Hepatic stellate cell (primary cell): ENCODE measurements at regions not wholly inside any gene's neighbourhood (a gene's known extent, or its start where the extent isn't known, plus 50 kb on each side); places are given as distances from the start of the nearest gene placed in this dataset.

Experiments
- DNase-seq: peaks from one replicate; pipeline ENCODE4 v3.0.0; 2011; ENCODE audit warnings: low spot score

DNA sequence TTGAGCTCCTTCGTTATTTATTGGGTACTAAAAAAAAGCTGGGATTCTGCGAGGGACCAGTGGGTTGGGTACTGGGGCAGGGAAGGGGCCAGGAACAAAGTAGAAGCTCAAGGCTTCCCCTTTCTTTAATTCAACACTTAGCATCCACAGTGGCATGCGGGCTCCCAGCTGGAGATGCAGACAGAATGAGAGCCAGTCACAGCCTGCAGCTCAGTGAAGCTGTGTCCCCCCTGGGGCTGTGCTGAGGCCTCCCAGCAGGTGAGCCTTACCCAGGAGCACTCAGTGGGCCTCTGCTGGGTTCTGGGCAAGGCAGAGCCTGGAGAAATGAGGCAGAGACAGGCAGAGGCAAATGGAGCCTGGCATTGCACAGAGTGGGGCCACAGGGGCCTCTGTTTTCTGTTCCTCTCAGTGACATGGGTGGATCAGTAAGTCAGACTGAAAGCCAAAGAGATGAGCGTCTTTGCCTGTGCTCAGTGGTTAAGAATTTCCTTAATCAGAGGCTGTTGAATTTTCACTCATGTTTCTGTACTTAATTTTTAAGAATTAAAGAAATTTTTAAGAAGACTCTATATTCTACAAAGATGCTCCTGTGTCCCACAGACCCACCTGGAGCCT is 181.4 kb upstream of the RBPJ start:
- no peak for DNase-seq

DNA sequence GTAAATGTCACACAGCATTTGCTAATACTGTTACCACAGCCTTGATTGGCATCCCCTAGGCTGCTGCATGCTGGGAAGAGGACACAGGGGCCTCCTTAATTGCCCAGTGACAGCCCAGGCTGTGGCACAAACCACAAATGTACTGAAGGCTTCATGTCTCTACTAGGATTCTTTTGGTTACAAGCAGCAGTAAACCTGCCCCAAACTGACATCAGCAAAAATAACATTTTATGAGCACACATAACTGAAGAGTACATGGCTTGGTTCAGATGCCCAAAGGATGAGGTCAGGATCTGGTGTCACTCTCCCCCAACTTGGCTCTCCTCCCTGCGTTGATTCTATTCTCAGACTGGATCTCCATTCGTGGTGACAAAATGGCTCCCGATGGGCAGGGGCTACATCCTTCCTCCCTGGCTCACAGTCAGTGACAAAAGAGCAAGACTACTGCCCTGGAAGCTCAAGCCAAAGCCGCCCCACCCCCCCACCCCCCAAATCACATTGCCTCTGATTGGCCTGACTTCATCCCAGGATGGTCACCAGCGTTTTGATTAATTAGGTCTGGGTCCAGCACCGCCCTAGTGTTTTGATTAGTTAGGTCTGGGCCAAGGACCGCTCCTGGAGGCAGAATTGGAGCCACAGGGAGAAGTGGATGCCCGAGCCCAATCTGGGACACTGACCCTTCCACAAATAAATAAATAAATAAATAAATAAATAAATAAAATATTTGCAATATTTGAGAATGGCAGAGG is 180.5 kb upstream of the RBPJ start:
- peak; percentile 60 for DNase-seq

DNA sequence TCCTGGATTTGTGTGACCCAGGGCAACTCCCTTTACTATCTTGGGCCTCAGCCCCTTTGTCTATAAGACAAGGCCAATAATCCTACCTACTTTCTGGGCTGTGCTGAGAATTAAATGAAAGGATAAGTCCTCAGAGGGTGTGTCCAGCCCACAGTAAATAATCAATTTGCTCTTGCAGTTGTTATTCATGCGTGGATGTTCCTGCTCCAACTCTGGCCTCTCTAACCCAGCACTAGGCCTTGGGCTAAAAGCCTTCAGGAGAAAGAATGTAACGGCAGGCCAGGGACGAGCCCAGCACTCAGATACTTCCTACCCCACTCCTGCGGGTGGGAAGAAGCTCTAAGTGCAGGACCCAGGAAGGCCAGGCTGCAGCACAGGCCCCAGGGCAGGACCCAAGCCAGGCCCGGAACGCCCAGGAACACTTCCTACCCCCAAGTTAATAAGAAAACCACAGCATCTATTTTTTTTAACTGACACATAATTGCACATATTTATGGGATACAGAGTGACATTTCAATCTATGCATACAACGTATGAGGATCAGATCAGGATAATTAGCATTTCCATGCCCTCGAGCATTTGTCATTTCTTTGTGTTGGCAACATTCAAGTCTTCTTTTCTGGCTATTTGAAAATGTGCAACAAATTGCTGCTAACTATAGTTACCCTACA is 179.6 kb upstream of the RBPJ start:
- DNase-seq, result no peak

DNA sequence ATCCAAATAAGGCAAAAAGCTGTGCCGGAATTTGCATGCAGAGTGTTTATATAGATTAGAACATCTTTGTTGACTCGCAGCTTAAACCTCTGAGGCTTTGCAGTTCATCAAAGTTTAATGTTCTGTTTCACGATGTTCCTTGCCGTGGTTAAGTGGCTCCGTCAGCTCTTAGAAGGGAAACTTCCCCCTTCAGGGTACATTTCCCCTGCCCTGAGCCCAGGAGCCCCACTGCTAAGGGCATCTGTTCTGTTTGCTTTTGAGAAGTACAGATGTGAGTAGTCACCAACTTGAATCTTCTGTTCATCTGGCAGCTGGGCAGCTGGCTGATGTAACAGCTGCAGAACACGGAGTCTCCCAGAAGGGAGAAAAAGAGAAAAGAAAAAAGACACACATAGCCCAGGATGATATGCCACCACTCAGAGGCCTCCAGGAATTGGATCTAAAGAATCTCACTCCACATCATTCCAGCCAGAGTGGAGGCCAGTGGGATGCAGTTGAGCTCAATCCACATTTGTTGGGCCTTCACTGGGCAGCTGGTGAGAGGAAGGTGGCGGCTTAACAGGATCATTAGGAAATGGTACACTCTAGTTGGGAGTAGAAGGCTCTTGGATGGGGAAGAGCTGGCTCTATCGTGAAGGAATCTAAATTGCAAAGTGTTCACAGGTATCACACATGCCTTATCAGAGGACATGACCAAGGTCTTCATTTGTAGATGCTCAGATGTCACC is 178.7 kb upstream of the RBPJ start:
- DNase-seq, result no peak

DNA sequence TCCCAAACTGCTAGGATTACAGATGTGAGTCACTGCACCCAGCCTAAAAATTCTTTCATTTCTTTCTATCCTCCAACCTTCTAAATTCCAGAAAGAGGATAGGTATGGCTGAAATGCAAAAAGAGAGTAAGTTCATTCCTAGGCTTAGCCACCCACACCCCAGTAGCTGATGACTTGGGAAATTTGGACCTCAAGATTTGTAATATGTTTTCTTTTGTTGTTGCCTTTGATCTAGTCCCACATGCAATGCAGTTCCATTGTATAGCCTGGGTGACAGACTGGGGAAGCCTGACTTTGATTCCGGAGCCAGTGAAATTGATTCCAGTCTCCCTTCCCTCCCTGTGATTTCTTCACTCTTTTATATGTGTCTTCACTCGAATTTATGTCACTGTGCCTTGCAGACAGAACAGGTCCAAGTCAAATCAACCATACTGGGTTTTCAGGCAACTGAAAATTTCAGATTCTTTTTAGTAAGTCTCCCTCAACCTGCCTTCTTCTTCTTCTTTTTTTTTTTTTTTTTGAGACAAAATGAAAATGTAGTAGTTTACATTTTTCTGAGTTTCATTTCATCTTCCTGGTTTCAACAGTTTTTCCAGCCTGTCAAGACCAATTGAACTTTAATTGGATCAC is 176.2 kb upstream of the RBPJ start:
- no peak for DNase-seq

DNA sequence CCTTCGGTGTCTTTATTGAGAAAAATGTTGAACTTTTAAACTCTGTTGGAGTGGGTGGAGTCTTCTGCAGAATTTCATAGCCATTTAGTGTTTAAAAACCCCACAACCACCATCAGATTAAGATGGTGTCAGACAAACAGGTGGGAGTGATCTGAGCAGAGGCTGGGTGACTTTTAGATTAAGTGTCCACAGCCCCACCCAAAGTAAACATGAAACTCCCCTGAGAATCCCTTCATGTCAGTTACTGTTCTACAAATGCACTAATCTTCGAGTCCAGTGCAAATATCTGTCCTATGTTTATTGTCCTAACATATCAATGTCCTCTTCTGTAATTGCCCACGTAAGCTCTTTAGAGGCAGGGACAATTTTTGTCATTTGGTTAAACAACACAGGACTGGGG is 175.6 kb upstream of the RBPJ start:
- DNase-seq, result no peak

DNA sequence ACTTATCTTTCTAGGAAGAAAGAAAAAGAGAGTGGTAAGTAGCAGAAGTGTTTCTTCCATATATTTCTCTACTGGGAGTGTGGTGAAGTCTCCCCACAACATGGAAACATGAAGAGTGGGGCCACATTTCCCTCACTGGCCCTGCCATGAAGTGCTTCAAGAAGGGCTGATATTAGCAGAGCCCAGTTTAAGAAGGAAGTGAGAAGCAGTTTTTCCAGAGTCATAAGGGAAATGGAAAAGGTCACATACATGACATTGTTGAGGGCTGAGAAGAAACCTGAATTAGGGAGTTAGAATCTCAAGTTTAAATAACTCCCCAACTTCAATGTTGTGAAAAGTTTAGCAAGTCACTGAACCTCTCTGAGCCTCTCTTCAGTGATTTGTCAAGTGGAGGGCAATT is 171.9 kb upstream of the RBPJ start:
- no peak for DNase-seq

DNA sequence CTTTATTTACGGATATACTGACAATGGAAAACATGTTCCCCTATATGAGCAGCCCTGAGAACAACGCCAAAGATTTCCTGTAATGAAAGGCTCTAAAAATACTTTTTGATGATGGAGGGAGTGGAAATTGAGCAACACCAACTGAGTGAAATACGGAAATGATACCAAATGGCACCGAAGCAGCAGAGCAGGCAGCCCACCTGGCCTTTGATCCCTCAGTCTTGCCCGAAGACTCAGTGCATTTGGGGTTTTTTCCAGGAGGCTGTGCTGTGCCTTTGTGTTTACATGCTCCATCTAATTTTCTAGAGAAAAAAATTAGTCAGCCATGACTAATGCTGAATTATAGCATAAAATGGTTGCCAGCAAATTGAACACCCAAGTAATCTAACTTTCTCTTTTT is 169.9 kb upstream of the RBPJ start:
- DNase-seq, result no peak

DNA sequence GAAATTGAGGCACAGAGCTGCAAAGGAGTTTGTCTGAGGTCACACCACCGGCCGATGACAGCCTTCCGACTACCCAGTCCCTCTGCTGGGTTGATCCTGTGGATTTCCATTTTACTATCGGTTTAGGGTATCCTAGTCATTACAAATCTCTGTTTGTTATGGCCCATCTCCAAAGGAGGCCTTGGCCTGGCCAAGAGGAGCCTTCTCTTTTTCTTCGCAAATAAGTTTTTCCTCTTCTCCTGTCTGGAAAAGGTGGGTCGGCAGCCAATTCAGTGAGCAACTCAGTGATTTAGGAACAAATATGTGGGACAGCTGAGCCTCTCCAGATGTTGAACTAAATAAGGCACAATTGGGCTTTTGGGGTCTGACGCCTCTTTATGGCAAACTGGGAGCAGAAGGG is 169.2 kb upstream of the RBPJ start:
- DNase-seq, result no peak

DNA sequence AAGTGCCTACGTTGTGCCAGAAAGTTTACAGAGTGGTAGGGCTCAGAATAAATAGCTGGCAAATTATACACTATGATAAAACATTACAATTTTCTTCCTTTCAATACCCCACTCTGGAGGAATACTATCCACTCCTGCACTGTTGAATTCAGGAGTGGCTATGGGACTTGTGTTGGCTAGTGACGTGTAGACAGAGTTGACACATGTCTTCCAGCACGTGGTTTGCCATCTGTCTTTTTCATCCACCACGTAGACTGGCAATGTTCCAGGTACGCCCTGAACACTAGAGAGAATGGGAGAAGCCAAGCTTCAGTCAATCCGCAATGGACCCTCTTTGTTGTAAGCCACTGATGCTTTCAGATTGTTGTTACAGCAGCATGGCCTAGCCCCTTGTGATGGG is 168.8 kb upstream of the RBPJ start:
- no peak for DNase-seq

DNA sequence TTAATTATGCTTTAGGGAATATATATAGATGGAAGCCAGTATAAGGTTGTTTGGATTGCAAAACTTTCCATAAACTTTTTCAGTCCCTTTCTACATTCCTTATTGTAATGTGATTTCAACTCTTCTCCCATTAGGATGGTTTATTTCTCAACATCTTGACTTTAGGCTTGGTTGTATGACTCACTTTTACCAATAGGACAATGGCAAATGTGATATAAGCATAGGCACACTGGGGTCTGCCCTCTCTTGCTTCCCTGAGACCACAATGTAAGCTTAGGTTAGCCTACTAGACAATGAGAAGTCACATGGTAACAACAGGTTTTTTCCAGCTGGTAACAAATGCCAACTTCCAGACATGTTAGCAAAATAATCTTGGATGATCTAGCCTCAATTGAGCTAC is 163.3 kb upstream of the RBPJ start:
- DNase-seq, result no peak

DNA sequence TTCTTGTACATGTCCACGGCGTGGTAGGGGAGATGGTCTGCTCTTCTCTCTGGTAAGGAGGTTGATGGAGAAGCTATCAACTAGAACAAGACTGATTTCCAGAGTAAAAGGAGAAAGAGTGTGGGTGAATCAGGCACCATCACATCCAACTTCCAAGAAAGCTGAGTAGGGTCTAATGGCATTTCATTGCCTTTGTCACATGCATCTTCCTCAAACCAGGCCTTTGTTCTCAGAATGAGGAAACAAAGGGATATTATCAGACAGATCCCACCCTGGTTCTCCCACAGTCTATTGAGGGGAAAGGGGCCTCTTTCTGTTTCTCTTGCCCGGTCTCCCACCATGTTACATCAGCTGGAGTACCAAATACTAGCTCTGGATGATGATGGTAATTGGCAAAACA is 160.2 kb upstream of the RBPJ start:
- DNase-seq, result no peak

DNA sequence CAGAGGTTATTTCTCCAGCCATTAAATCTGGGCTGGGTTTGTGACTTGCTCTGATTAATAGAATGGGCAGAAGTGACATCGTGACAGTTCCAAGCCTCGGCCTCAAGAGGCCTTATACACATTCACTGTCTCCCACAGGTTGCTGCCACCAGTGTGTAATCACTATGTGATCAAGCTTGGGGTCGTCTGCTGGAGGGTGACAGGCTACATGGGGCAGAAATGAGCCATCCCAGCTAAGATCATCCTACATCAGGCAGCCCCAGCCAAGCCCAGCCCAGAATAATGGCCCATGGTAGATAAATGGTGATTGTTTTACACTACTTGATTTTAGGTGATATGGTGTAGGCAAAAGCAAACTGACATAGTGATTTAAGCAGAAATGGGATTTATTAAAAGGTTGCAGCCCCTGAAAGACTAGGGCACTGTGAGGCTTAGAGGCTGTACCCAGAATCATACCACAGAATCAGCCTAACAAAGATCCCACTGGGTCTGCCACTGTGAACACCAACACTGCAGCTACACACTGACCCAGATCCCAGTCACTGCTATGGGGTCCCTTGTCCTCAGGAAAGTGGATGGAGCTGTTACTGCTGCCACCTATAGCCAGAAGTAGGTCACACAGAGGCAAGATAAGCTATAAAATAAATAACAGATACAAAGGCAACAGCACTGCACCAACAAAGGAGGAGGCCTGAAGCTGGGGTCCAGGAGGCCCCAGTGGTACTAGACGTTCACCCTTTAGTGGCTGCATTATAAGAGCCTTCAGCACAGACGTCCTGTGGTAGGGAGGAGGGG is 159.6 kb upstream of the RBPJ start:
- DNase-seq, result no peak

DNA sequence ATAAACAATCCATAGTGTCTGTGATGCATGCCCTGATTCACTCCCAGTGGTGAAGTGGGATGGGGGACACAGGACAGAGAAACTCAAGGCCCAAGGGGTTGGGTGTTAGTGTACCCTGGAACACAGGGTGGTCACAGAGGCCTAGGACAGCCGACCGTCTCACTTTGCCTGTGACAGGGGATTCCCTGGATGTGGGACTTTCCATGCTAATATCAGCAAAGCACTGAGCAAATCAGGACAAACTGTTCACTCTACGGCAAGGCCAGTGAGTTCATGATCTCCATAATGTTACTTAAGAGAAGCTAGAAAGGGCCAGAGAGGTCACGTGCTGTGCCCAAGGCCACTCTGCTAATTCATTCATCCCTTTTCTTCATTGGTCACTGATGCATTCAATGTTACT is 158.7 kb upstream of the RBPJ start:
- DNase-seq, result no peak

DNA sequence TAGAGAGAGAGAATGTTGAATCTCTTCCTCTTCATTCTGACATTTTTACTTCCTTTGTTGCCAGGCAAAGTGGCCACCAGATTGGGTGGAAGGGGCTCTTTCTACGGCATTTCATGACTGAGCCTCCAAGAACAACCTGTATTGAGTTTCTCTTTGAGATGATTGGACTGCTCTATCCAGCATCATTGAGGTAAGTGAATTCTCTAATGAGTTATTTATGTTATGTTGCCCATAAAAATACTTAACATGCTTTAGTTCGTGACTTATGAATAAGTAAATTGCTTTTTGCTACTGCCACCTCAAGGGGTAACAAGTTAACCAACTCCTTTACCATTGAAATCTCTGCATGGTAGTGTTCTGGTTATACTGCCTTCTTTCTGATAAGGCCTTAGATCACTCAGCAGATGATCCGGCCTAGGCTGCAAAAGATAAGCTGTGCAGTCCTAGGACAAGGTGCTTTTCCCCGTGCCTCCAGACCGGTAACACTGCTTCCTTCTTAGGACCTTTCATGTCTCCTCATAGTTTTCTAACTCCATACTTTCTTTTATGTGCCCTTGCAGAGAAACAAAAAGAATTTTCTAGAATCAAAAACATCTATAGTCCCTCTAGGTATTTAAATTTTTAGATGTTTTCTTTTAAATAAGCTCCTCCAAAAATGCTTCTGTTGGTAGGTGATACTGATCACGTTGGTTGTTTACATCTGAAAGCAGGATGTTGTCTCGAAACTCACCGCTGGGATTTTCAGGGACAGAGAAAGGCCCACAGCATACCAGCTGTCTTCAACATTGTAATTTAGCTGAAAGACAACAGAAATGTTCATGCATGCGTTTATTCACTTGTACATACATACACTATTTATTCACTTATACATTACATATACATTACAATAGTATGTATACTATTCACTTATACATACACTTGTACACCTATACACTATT is 157.1 kb upstream of the RBPJ start:
- no peak for DNase-seq

DNA sequence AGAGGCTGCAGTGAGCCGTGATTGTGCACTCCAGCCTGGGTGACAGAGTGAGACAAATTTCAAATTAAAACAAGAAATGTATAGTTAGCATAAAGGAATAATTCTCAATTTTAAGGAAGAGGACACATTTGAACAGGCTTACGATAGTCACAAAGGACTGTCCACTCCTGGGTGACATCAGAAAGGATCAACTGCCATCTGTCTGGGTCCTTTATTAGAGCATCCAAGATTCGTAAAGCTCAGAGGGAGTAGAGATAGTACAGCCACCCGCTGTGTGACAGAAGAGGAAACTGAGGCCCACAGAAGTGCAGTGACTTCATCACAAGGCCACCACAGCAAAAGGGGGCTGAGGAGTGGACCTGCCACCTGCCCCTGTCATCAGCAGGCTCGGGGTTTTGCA is 149.3 kb upstream of the RBPJ start:
- no peak for DNase-seq

DNA sequence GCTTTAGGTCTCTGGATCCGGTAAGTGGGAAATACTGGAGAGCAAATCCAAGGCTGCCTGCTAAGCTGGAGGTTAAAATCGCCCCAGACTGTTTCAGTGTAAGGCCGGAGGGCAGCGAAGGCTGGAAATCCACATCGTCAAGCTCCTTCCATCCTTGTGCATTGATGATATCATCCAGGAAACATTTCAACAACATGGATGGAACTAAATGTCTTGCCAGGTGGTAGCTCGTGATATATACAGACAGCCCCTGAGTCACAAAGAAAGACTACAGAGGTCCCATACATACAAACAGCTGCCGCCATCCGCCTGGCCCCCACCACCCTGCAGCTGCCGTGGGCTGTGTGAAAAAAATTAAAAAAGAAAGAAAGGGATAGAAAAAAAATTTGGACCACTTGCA is 148.9 kb upstream of the RBPJ start:
- DNase-seq, result peak; percentile 52

DNA sequence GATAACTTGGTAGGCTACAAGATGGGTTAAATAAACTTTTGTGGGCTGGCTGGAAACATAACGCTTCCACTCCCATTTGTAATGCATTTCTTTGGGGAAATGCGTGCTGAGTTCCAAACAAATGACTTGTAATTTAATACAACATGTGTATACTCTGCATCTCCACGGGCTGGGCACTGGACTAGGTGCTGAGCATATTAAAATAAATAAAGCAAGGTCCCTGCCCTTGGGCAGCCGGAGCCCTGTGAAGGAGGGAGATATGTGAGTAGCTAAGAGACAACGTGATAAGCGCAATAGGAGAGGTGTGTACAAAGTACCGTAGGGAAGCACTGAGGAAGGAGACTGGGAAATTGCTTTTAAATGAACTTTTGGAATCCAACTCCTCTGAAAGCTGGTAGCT is 147.2 kb upstream of the RBPJ start:
- DNase-seq, result no peak

DNA sequence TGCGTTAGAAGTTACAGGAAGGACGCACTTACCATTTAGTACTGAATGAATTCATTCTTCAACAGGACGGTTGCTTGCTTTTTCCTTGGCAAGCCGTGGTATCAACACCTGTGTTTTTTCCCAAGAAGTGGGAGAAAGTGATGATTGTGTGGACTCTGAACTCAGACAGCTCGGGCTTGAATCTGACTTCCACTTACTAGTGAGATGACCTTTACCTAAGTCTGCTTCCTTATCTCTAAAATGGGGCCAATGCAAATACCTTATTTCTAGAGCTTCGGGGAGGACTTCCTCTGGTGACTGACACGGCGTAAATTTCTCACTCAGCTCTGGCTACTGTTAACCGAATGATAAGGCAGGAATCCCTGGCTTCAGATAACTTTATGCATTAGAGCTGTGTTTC is 146.8 kb upstream of the RBPJ start:
- DNase-seq, result no peak

DNA sequence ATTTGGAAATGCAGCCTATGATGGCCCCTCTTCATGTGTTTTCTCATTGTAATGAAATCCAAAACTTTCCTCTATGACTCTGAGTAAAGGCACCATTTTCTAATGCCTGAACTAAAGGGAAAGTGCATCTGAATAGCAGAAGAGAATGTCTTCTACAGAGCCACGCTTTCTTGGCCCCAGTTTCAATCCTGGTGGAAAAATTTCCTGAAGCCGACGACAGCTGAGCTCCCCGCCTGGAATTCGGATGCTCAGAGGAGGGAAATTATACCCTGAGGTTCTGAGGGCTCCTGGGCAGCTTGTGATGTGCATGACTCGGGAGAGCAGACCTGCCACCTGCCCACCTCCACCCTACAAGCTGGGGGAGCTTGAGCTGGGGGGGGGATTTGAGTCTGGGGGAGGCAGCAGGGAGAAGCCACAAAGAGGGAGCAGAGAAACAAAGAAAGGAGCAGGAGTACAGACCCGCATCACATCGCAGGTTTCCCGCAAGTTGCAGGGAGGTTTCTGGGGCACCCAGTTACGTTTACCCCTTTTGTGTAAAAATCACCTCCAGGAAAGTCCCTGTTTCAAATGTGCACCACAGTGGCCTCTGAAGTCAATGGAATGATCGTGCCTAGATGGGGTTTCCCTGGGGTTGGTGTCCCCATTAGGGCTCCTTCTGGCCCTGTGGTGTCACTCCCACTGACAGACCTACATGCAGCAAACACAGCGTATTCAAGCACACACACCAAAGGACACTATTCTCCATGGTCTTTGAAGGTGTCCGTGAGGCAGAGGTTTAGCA is 145.6 kb upstream of the RBPJ start:
- no peak for DNase-seq
